ENCODE measurements at regions not wholly inside any gene's neighbourhood (a gene's known extent, or its start where the extent isn't known, plus 50 kb on each side); places are given as distances from the start of the nearest gene placed in this dataset.

GRCh38 chr3:181604267-181604666 lies 107.5 kb upstream of the SOX2 start:
- TF ChIP-seq CTCF (conservative IDR thresholded peaks at IDR 0.05; ENCODE audit: low read depth in 2 of 2) (no peak), EZH2 (IDR thresholded peaks at IDR 0.05; ENCODE audit: low read depth, unreplicated experiment) (no peak), EZH2phosphoT487 (IDR thresholded peaks at IDR 0.05; ENCODE audit: unreplicated experiment) (no peak), POLR2AphosphoS5 (IDR thresholded peaks at IDR 0.05; ENCODE audit: low read depth) (no peak), REST (IDR thresholded peaks at IDR 0.05; ENCODE audit: unreplicated experiment) (no peak), STAT1 (IDR thresholded peaks at IDR 0.05; ENCODE audit: unreplicated experiment) (no peak), JUNB (IDR thresholded peaks at IDR 0.05; ENCODE audit: unreplicated experiment) (no peak), CREB1 (CRISPR knock-in tag; IDR thresholded peaks at IDR 0.05; ENCODE audit: low read depth) (no peak), ETS1 (IDR thresholded peaks at IDR 0.05) (no peak)

Data from GM23338 (cell line).